ENCODE measurements at regions not wholly inside any gene's neighbourhood (a gene's known extent, or its start where the extent isn't known, plus 50 kb on each side); places are given as distances from the start of the nearest gene placed in this dataset.

GRCh38 chr12:105978276-105978675 is 160.5 kb downstream of the NUAK1 start:
- no peak for DNase-seq (ENCODE audit: low read depth)
- no peak for TF ChIP-seq CTCF (conservative IDR thresholded peaks at IDR 0.05; ENCODE audit: low read depth, low read length)

GRCh38 chr12:105978686-105979085 is 160.1 kb downstream of the NUAK1 start:
- H3K4me3 ChIP-seq (ENCODE audit: low read depth, low read length) = no peak overlapping the region
- no peak for TF ChIP-seq CTCF (conservative IDR thresholded peaks at IDR 0.05; ENCODE audit: low read depth, low read length)
- DNase-seq (ENCODE audit: low read depth) = no peak

More at GRCh38 chr12:105978276-105978675, 160.5 kb downstream of the NUAK1 start:
- H3K4me3 ChIP-seq (ENCODE audit: low read depth, low read length) = no peak overlapping the region

GRCh38 chr12:105980085-105980484 is 158.7 kb downstream of the NUAK1 start:
- H3K4me3 ChIP-seq (ENCODE audit: low read depth, low read length) = no peak overlapping the region
- no peak for DNase-seq (ENCODE audit: low read depth)
- no peak for TF ChIP-seq CTCF (conservative IDR thresholded peaks at IDR 0.05; ENCODE audit: low read depth, low read length)

GRCh38 chr12:105980533-105980932 is 158.2 kb downstream of the NUAK1 start:
- DNase-seq (ENCODE audit: low read depth) = no peak
- TF ChIP-seq CTCF (conservative IDR thresholded peaks at IDR 0.05; ENCODE audit: low read depth, low read length) = no peak
- H3K4me3 ChIP-seq (ENCODE audit: low read depth, low read length) = no peak overlapping the region

- TF ChIP-seq CTCF (conservative IDR thresholded peaks at IDR 0.05; ENCODE audit: low read depth, low read length) = no peak
- H3K4me3 ChIP-seq (ENCODE audit: low read depth, low read length) = no peak overlapping the region
- no peak for DNase-seq (ENCODE audit: low read depth)
These were observed 156.7 kb downstream of the NUAK1 start for GRCh38 chr12:105982022-105982421.

- TF ChIP-seq CTCF (conservative IDR thresholded peaks at IDR 0.05; ENCODE audit: low read depth, low read length) = no peak
- DNase-seq (ENCODE audit: low read depth) = no peak
These were observed 155.0 kb downstream of the NUAK1 start for GRCh38 chr12:105983622-105984320.

GRCh38 chr12:105985383-105985782 is 153.4 kb downstream of the NUAK1 start:
- no peak overlapping the region for H3K4me3 ChIP-seq (ENCODE audit: low read depth, low read length)
- TF ChIP-seq CTCF (conservative IDR thresholded peaks at IDR 0.05; ENCODE audit: low read depth, low read length) = no peak
- no peak for DNase-seq (ENCODE audit: low read depth)

More at GRCh38 chr12:105983622-105984320, 155.0 kb downstream of the NUAK1 start:
- no peak overlapping the region for H3K4me3 ChIP-seq (ENCODE audit: low read depth, low read length)
